Bronchial epithelial cell (primary cell): ENCODE measurements at regions not wholly inside any gene's neighbourhood (a gene's known extent, or its start where the extent isn't known, plus 50 kb on each side); places are given as distances from the start of the nearest gene placed in this dataset.
A peak's percentile ranks its signal among the peaks of the same experiment; 100 is the strongest.
"Not testable (repeated sequence)": the region's sequence is repeated elsewhere in the genome, so short reads cannot be mapped to it uniquely, and the experiment has no call there.

Source experiments
- DNase-seq: peaks from one replicate; pipeline ENCODE4 v3.0.0-alpha.2; 2010; ENCODE audit warnings: low read depth
- FAIRE-seq: peaks from 2 replicates; lab custom pipeline; 2011; peaks lifted over from hg19 to GRCh38; lab: Jason Lieb, UNC
- H3K27me3 ChIP-seq: 2 replicates; pipeline ENCODE4 v1.5.1; 2011; ENCODE audit warnings: low read length; ENCODE audit not compliant: control insufficient read depth, insufficient read depth
- H3K36me3 ChIP-seq: 2 replicates; pipeline ENCODE4 v1.5.1; 2011; ENCODE audit warnings: low read length; ENCODE audit not compliant: control insufficient read depth, insufficient read depth
- H3K4me3 ChIP-seq: 2 replicates; pipeline ENCODE4 v1.5.1; 2011; ENCODE audit warnings: mild to moderate bottlenecking, low read depth, low read length, control low read depth

DNA sequence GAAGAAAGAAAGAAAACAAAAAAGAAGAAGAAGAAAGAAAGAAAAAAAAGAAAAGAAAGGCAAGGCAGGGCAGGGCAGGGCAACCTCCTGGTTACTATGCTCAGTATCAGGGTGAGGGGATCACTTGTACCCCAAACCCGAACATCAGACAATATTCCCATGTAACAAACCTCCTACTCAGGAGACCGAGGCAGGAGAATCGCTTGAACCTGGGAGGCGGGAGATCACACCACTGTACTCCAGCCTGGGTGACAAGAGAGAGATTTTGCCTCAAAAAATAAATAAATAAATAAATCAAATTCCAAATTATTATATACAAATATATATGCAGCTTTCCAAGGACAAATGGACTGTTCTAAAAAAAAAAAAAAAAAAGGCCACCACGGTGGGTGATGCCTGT is 138.8 kb upstream of the TPTE start:
- not testable (repeated sequence) for DNase-seq, FAIRE-seq, H3K27me3 ChIP-seq, H3K4me3 ChIP-seq, H3K36me3 ChIP-seq

DNA sequence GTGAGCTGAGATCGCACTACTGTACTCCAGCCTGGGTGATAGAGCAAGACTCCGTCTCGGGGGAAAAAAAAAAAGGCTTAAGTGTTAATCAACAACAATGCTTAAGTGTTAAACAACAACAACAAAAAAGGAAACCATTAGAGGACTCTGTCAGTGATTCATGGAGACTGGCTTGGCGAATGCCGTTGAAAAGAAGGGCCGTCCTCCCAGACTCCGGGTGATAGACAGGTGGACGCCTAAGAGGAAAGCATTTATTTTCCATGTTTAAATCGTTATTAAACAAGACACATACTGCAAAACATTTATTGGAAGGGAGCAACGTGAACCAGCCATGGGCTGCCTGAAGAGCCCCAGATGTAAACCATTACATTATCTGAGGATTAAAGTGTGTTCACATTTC is 137.8 kb upstream of the TPTE start:
- peak; percentile 7 for FAIRE-seq
- not testable (repeated sequence) for DNase-seq

DNA sequence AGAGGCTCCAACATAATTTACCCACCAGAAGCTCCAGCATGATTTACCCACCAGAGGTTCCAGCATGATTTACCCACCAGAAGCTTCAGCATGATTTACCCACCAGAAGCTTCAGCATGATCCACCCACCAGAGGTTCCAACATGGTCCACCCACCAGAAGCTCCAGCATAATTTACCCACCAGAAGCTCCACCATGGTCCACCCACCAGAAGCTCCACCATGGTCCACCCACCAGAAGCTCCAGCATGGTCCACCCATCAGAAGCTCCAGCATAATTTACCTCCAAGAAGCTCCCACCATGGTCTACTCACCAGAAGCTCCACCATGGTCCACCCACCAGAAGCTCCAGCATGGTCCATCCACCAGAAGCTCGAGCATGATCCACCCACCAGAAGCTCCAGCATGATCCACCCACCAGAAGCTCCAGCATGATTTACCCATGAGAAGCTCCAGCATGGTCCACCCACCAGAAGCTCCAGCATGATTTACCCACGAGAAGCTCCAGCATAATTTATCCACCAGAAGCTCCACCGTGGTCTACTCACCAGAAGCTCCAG is 137.0 kb upstream of the TPTE start:
- FAIRE-seq = peak; percentile 73
- DNase-seq, H3K4me3 ChIP-seq, H3K27me3 ChIP-seq, H3K36me3 ChIP-seq: not testable (repeated sequence)

More for the DNA sequence above, 137.8 kb upstream of the TPTE start:
- not testable (repeated sequence) for H3K27me3 ChIP-seq, H3K4me3 ChIP-seq, H3K36me3 ChIP-seq

DNA sequence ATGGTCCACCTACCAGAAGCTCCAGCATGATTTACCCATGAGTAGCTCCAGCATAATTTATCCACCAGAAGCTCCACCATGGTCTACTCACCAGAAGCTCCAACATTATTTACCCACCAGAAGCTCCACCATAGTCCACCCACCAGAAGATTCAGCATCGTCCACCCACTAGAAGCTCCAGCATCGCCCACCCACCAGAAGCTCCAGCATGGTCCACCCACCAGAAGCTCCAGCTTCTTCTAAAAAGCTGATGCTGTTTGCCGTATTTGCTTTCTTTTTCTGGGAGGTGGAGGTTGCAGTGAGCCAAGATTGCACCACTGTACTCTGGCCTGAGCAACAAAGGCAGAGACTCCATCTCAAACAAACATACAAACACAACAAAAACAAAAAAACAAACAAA is 136.2 kb upstream of the TPTE start:
- not testable (repeated sequence) for DNase-seq, FAIRE-seq, H3K4me3 ChIP-seq, H3K36me3 ChIP-seq, H3K27me3 ChIP-seq

DNA sequence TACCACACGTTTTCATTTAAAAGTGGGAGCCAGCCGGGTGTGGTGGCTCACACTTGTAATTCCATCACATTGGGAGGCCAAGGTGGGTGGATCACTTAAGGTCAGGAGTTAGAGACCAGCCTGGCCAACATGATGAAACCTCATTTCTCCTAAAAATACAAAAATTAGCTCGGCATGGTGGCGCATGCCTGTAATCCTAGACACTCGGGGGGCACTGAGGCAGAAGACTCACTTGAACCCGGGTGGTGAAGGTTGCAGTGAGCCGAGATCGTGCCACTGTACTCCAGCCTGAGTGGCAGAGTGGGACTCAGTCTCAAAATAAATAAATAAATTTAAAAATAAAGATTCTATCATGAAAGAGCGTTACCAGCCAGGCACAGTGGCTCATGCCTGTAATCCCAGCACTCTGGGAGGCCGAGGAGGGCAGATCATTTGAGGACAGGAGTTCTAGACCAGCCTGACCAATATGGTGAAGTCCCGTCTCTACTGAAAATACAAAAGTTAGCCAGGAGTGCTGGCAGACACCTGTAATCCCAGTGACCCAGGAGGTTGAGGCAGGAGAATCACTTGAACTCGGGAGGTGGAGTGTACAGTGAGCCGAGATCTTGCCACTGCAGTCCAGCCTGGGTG is 135.4 kb upstream of the TPTE start:
- FAIRE-seq, H3K27me3 ChIP-seq, DNase-seq, H3K4me3 ChIP-seq, H3K36me3 ChIP-seq: not testable (repeated sequence)

DNA sequence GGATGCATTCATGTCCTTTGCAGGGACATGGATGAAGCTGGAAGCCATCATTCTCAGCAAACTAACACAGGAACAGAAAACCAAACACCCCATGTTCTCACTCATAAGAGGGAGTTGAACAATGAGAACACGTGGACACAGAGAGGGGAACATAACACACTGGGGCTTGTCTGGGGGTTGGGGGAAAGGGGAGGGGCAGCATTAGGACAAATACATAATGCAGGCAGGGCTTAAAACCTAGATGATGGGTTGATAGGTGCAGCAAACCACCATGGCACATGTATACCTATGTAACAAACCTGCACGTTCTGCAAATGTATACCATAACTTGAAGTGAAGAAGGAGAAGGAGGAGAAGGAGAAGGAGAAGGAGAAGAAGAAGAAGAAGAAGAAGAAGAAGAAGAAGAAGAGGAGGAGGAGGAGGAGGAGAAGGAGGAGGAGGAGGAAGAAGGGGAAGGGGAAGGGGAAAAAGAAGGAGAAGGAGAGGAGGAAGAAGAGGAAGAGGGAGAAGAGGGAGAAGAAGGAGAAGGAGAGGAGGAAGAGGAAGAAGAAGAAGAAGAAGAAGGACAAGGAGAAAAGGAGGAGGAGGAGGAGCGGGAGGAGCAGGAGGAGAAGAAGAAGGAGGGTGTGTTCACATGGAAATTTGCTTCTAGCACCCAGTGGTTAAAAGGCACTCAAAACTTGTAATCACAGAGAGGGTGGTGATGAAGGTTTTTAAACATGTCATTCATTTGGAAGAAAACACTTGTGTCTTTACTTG is 133.5 kb upstream of the TPTE start:
- DNase-seq, H3K4me3 ChIP-seq, H3K36me3 ChIP-seq, H3K27me3 ChIP-seq, FAIRE-seq: not testable (repeated sequence)

DNA sequence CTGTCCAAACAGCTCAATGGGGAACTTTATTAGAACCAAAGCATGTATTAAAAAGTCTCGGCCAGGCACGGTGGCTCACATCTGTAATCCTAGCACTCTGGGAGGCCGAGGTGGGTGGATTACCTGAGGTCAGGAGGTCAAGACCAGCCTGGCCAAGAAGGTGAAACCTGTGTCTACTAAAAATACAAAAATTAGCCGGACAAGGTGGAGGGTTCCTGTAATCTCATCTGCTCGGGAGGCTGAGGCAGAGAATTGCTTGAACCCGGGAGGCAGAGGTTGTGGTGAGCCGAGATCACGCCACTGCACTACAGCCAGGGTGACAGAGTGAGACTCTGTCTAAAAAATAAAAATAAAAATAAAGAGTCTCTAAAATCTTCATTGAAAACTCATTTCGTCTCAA is 132.8 kb upstream of the TPTE start:
- H3K4me3 ChIP-seq, H3K36me3 ChIP-seq, DNase-seq, H3K27me3 ChIP-seq, FAIRE-seq: not testable (repeated sequence)

DNA sequence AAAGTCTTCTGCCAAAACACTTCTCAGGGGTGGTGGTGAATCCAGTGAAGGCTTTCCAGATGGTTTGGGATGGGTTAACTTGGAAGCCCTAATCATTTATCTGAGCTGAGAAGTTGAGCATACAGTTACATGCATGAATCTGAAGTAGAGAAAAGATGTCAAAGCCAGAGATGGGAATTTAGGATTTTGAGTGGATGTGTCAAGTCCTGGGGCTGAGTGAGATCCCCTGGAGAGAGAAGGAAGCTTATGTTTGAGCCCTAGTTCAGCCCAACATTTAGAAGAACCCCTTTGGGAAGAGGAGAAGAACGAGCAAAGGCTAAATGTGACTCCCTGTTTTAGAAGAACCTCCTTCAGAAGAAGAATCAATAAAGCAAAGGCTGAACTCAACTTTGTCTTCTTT is 129.1 kb upstream of the TPTE start:
- H3K4me3 ChIP-seq, H3K36me3 ChIP-seq, H3K27me3 ChIP-seq, FAIRE-seq, DNase-seq: not testable (repeated sequence)

DNA sequence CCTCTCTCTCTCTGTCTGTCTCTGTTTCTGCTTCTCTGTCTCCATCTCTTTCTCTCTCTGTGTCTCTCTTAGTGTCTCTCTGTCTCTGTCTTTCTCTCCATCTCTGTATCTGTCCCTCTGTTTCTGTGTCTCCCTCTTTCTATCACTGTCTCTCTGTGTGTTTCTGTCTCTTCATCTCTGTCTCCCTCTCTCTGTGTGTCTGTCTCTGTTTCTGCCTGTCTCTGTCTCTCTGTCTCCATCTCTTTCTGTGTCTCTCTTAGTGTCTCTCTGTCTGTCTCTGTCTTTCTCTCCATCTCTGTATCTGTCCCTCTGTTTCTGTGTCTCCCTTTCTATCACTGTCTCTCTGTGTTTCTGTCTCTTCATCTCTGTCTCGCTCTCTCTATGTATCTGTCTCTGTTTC is 125.4 kb upstream of the TPTE start:
- H3K4me3 ChIP-seq, H3K36me3 ChIP-seq, FAIRE-seq: not testable (repeated sequence)

DNA sequence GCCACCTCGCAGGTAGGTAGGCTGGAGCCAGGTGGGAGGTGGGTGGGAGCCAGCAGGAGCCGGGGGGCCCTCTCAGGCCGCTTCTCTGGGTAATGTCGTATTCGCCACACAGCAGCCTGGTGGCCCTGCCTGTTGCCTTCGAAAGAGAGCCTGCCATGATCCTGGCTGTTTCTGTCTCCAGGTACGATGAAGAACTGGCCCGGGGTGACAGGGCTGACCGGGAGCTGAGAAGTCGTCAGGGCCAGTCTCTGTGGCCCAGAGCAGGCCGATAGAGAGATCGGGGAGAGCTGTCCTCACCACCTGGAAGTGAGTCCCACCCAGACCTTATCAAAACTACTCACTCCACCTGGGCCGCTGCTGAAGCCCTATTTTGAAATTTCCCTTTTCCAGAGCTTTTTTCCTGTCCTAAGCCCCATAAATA is 123.9 kb upstream of the TPTE start:
- FAIRE-seq = not testable (repeated sequence)

More for the DNA sequence above, 125.4 kb upstream of the TPTE start:
- H3K27me3 ChIP-seq, DNase-seq: not testable (repeated sequence)

GRCh38 chr21:10398692-10399489 is 122.5 kb upstream of the TPTE start:
- H3K27me3 ChIP-seq, H3K4me3 ChIP-seq: not testable (repeated sequence)
- FAIRE-seq = peak; percentile 43

More for the DNA sequence above, 123.9 kb upstream of the TPTE start:
- H3K4me3 ChIP-seq, DNase-seq, H3K27me3 ChIP-seq, H3K36me3 ChIP-seq: not testable (repeated sequence)

GRCh38 chr21:10400622-10401361 is 120.6 kb upstream of the TPTE start:
- not testable (repeated sequence) for H3K27me3 ChIP-seq, H3K4me3 ChIP-seq, H3K36me3 ChIP-seq, DNase-seq
- peak; percentile 62 for FAIRE-seq

More at GRCh38 chr21:10398692-10399489, 122.5 kb upstream of the TPTE start:
- DNase-seq, H3K36me3 ChIP-seq: not testable (repeated sequence)

DNA sequence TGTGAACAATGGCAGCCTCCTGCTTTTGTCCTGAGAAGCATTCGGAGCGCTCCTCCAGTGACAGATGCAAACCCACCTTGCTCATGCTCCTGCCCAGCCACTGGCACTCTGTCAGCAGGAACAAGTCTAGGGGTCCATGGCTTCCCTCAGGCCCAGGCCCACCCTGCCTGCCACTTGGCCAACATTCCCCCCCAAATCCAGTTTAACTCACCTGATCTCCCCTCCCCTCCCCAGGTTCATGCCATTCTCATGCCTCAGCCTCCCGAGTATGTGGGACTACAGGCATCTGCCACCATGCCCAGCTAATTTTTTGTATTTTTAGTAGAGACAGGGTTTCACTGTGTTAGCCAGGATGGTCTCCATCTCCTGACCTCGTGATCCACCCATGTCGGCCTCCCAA is 118.9 kb upstream of the TPTE start:
- not testable (repeated sequence) for FAIRE-seq, H3K4me3 ChIP-seq, H3K27me3 ChIP-seq, DNase-seq, H3K36me3 ChIP-seq
